ENCODE measurements at regions not wholly inside any gene's neighbourhood (a gene's known extent, or its start where the extent isn't known, plus 50 kb on each side); places are given as distances from the start of the nearest gene placed in this dataset.

GRCh38 chr1:238221738-238222137 is 331.0 kb upstream of the ZP4 start:
- no peak for DNase-seq
- no peaks in the 10 kb centered on the region for H3K27me3 ChIP-seq
- no peak for TF ChIP-seq POLR2AphosphoS5 (IDR thresholded peaks at IDR 0.05)
- no peak for TF ChIP-seq CTCF (IDR thresholded peaks at IDR 0.05)
- no peak for TF ChIP-seq POLR2A (IDR thresholded peaks at IDR 0.05)
- TF ChIP-seq EP300 (IDR thresholded peaks at IDR 0.05) = no peak
- H3K9me3 ChIP-seq = no peaks in the 10 kb centered on the region
- H3K36me3 ChIP-seq = no peaks in the 10 kb centered on the region
- no peak overlapping the region for H3K27ac ChIP-seq
- 67 to 71% methylated on average over 4 of the region's 4 CpGs for WGBS, 2 donors
- no peak for ATAC-seq (ENCODE audit: low FRiP score in 2 of 2)
- no peaks in the 10 kb centered on the region for H3K4me1 ChIP-seq
- H3K4me3 ChIP-seq = no peak overlapping the region

- Histone ChIP-seq H3K9me3 (no peaks in the 10 kb centered on the region), H3K27me3 (no peaks in the 10 kb centered on the region), H3K36me3 (no peaks in the 10 kb centered on the region), H3K4me3 (no peak overlapping the region), H3K27ac (no peak overlapping the region), H3K4me1 (no peaks in the 10 kb centered on the region)
- ATAC-seq (ENCODE audit: low FRiP score in 2 of 2) = no peak
- WGBS, 2 donors = 24 to 83% methylated on average over 1 to 2 of the region's 2 CpGs
- no peak for TF ChIP-seq POLR2A (IDR thresholded peaks at IDR 0.05)
- no peak for TF ChIP-seq CTCF (IDR thresholded peaks at IDR 0.05)
- no peak for TF ChIP-seq EP300 (IDR thresholded peaks at IDR 0.05)
- no peak for TF ChIP-seq POLR2AphosphoS5 (IDR thresholded peaks at IDR 0.05)
- no peak for DNase-seq
Measured at GRCh38 chr1:238214449-238214848, 323.7 kb upstream of the ZP4 start.

GRCh38 chr1:238205045-238205662 is 314.4 kb upstream of the ZP4 start:
- Histone ChIP-seq H3K36me3 (no peaks in the 10 kb centered on the region), H3K27me3 (no peaks in the 10 kb centered on the region), H3K4me3 (no peak overlapping the region), H3K9me3 (no peaks in the 10 kb centered on the region), H3K27ac (no peak overlapping the region), H3K4me1 (no peaks in the 10 kb centered on the region)
- 31 to 40% methylated on average over 2 of the region's 2 CpGs for WGBS, 2 donors
- no peak for DNase-seq
- no peak for ATAC-seq (ENCODE audit: low FRiP score in 2 of 2)
- no peak for TF ChIP-seq EP300 (IDR thresholded peaks at IDR 0.05)
- no peak for TF ChIP-seq CTCF (IDR thresholded peaks at IDR 0.05)
- TF ChIP-seq POLR2AphosphoS5 (IDR thresholded peaks at IDR 0.05) = no peak
- no peak for TF ChIP-seq POLR2A (IDR thresholded peaks at IDR 0.05)

- no peaks in the 10 kb centered on the region for H3K4me1 ChIP-seq
- WGBS, 2 donors = 53 to 63% methylated on average over 2 of the region's 2 CpGs
- DNase-seq = no peak
- ATAC-seq (ENCODE audit: low FRiP score in 2 of 2) = no peak
- TF ChIP-seq CTCF (IDR thresholded peaks at IDR 0.05) = no peak
- no peaks in the 10 kb centered on the region for H3K9me3 ChIP-seq
- H3K27me3 ChIP-seq = no peaks in the 10 kb centered on the region
- H3K27ac ChIP-seq = no peak overlapping the region
- no peak overlapping the region for H3K4me3 ChIP-seq
- no peaks in the 10 kb centered on the region for H3K36me3 ChIP-seq
Measured at GRCh38 chr1:238201992-238202391, 311.3 kb upstream of the ZP4 start.

GRCh38 chr1:238199325-238199724 is 308.6 kb upstream of the ZP4 start:
- H3K4me3 ChIP-seq = no peak overlapping the region
- H3K4me1 ChIP-seq = no peaks in the 10 kb centered on the region
- TF ChIP-seq POLR2AphosphoS5 (IDR thresholded peaks at IDR 0.05) = no peak
- TF ChIP-seq EP300 (IDR thresholded peaks at IDR 0.05) = no peak
- TF ChIP-seq POLR2A (IDR thresholded peaks at IDR 0.05) = no peak
- no peak for TF ChIP-seq CTCF (IDR thresholded peaks at IDR 0.05)
- ATAC-seq (ENCODE audit: low FRiP score in 2 of 2) (no peak), DNase-seq (no peak)
- no peak overlapping the region for H3K27ac ChIP-seq
- no peaks in the 10 kb centered on the region for H3K9me3 ChIP-seq
- WGBS, 2 donors = 65 to 70% methylated on average over 1 of the region's 1 CpG
- no peaks in the 10 kb centered on the region for H3K36me3 ChIP-seq
- H3K27me3 ChIP-seq = no peaks in the 10 kb centered on the region

All from upper lobe of left lung (tissue), 6 donors.